ENCODE measurements at regions not wholly inside any gene's neighbourhood (a gene's known extent, or its start where the extent isn't known, plus 50 kb on each side); places are given as distances from the start of the nearest gene placed in this dataset.

GRCh38 chr11:126124231-126124661 is 61.6 kb upstream of the CDON start:
- H3K27me3 Mint-ChIP-seq (ENCODE audit: low read depth, unreplicated experiment), result peaks cover 28% of the 10 kb centered on the region
- H3K36me3 Mint-ChIP-seq (ENCODE audit: low read depth, unreplicated experiment), result no peaks in the 10 kb centered on the region
- Histone ChIP-seq H3K4me1 (ENCODE audit: insufficient read depth, low read length) (no peaks in the 10 kb centered on the region), H3K4me2 (ENCODE audit: low read length) (no peak overlapping the region), H2AFZ (ENCODE audit: low read depth, low read length) (no peak overlapping the region), H3K36me3 (ENCODE audit: insufficient read depth, low read length) (no peaks in the 10 kb centered on the region), H4K20me1 (ENCODE audit: insufficient read depth, low read length) (no peaks in the 10 kb centered on the region), H3K9me3 (ENCODE audit: insufficient read depth, low read depth, low read length) (no peaks in the 10 kb centered on the region), H3K79me2 (ENCODE audit: insufficient read depth, low read length) (no peaks in the 10 kb centered on the region), H3K27ac (ENCODE audit: low read depth, low read length) (no peak overlapping the region), H3K27me3 (ENCODE audit: insufficient read depth, low read length) (peaks cover 19% of the 10 kb centered on the region), H3K9ac (ENCODE audit: low read length) (no peak overlapping the region), H3K4me3 (ENCODE audit: insufficient read depth, low read depth, low read length) (no peak overlapping the region)
- no peak overlapping the region for H3K27ac Mint-ChIP-seq (ENCODE audit: unreplicated experiment)
- DNase-seq (ENCODE audit: low read depth), result no peak
- TF ChIP-seq EZH2 (IDR thresholded peaks at IDR 0.05; ENCODE audit: insufficient read depth, low read length), result no peak
- TF ChIP-seq, protein P1, sequence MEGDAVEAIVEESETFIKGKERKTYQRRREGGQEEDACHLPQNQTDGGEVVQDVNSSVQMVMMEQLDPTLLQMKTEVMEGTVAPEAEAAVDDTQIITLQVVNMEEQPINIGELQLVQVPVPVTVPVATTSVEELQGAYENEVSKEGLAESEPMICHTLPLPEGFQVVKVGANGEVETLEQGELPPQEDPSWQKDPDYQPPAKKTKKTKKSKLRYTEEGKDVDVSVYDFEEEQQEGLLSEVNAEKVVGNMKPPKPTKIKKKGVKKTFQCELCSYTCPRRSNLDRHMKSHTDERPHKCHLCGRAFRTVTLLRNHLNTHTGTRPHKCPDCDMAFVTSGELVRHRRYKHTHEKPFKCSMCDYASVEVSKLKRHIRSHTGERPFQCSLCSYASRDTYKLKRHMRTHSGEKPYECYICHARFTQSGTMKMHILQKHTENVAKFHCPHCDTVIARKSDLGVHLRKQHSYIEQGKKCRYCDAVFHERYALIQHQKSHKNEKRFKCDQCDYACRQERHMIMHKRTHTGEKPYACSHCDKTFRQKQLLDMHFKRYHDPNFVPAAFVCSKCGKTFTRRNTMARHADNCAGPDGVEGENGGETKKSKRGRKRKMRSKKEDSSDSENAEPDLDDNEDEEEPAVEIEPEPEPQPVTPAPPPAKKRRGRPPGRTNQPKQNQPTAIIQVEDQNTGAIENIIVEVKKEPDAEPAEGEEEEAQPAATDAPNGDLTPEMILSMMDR (IDR thresholded peaks at IDR 0.05; ENCODE audit: insufficient read depth, low read depth, low read length), result no peak
- no peak overlapping the region for H3K4me3 Mint-ChIP-seq (ENCODE audit: unreplicated experiment)
- H3K4me1 Mint-ChIP-seq (ENCODE audit: low read depth, unreplicated experiment), result no peaks in the 10 kb centered on the region
- H3K9me3 Mint-ChIP-seq (ENCODE audit: unreplicated experiment), result peaks cover 4% of the 10 kb centered on the region
- no peak for FAIRE-seq

GRCh38 chr11:126123686-126124085 is 61.0 kb upstream of the CDON start:
- Mint-ChIP-seq H3K27me3 (ENCODE audit: low read depth, unreplicated experiment) (peaks cover 28% of the 10 kb centered on the region), H3K9me3 (ENCODE audit: unreplicated experiment) (peaks cover 4% of the 10 kb centered on the region), H3K4me3 (ENCODE audit: unreplicated experiment) (no peak overlapping the region), H3K36me3 (ENCODE audit: low read depth, unreplicated experiment) (no peaks in the 10 kb centered on the region), H3K27ac (ENCODE audit: unreplicated experiment) (no peak overlapping the region), H3K4me1 (ENCODE audit: low read depth, unreplicated experiment) (no peaks in the 10 kb centered on the region)
- no peak overlapping the region for H2AFZ ChIP-seq (ENCODE audit: low read depth, low read length)
- no peak overlapping the region for H3K27ac ChIP-seq (ENCODE audit: low read depth, low read length)
- H3K9me3 ChIP-seq (ENCODE audit: insufficient read depth, low read depth, low read length), result no peaks in the 10 kb centered on the region
- peaks cover 21% of the 10 kb centered on the region for H3K27me3 ChIP-seq (ENCODE audit: insufficient read depth, low read length)
- H3K79me2 ChIP-seq (ENCODE audit: insufficient read depth, low read length), result no peaks in the 10 kb centered on the region
- no peak for DNase-seq (ENCODE audit: low read depth)
- H3K4me2 ChIP-seq (ENCODE audit: low read length), result no peak overlapping the region
- no peaks in the 10 kb centered on the region for H3K4me1 ChIP-seq (ENCODE audit: insufficient read depth, low read length)
- H3K9ac ChIP-seq (ENCODE audit: low read length), result no peak overlapping the region
- no peaks in the 10 kb centered on the region for H4K20me1 ChIP-seq (ENCODE audit: insufficient read depth, low read length)
- TF ChIP-seq, protein P1 (IDR thresholded peaks at IDR 0.05; ENCODE audit: insufficient read depth, low read depth, low read length), result no peak
- no peak for TF ChIP-seq EZH2 (IDR thresholded peaks at IDR 0.05; ENCODE audit: insufficient read depth, low read length)
- H3K36me3 ChIP-seq (ENCODE audit: insufficient read depth, low read length), result no peaks in the 10 kb centered on the region
- no peak for FAIRE-seq
- no peak overlapping the region for H3K4me3 ChIP-seq (ENCODE audit: insufficient read depth, low read depth, low read length)

GRCh38 chr11:126122863-126123262 is 60.2 kb upstream of the CDON start:
- peaks cover 4% of the 10 kb centered on the region for H3K9me3 Mint-ChIP-seq (ENCODE audit: unreplicated experiment)
- peaks cover 21% of the 10 kb centered on the region for H3K27me3 ChIP-seq (ENCODE audit: insufficient read depth, low read length)
- no peak overlapping the region for H3K4me2 ChIP-seq (ENCODE audit: low read length)
- no peaks in the 10 kb centered on the region for H3K79me2 ChIP-seq (ENCODE audit: insufficient read depth, low read length)
- H3K4me3 ChIP-seq (ENCODE audit: insufficient read depth, low read depth, low read length), result no peak overlapping the region
- H3K27ac ChIP-seq (ENCODE audit: low read depth, low read length), result no peak overlapping the region
- H3K4me1 ChIP-seq (ENCODE audit: insufficient read depth, low read length), result no peaks in the 10 kb centered on the region
- H3K36me3 Mint-ChIP-seq (ENCODE audit: low read depth, unreplicated experiment), result no peaks in the 10 kb centered on the region
- peaks cover 28% of the 10 kb centered on the region for H3K27me3 Mint-ChIP-seq (ENCODE audit: low read depth, unreplicated experiment)
- FAIRE-seq, result no peak
- H3K4me3 Mint-ChIP-seq (ENCODE audit: unreplicated experiment), result no peak overlapping the region
- DNase-seq (ENCODE audit: low read depth), result no peak
- no peaks in the 10 kb centered on the region for H3K9me3 ChIP-seq (ENCODE audit: insufficient read depth, low read depth, low read length)
- no peak overlapping the region for H2AFZ ChIP-seq (ENCODE audit: low read depth, low read length)
- H3K9ac ChIP-seq (ENCODE audit: low read length), result no peak overlapping the region
- no peaks in the 10 kb centered on the region for H4K20me1 ChIP-seq (ENCODE audit: insufficient read depth, low read length)
- TF ChIP-seq, protein P1 (IDR thresholded peaks at IDR 0.05; ENCODE audit: insufficient read depth, low read depth, low read length), result no peak
- TF ChIP-seq EZH2 (IDR thresholded peaks at IDR 0.05; ENCODE audit: insufficient read depth, low read length), result no peak
- H3K27ac Mint-ChIP-seq (ENCODE audit: unreplicated experiment), result no peak overlapping the region
- H3K4me1 Mint-ChIP-seq (ENCODE audit: low read depth, unreplicated experiment), result no peaks in the 10 kb centered on the region
- H3K36me3 ChIP-seq (ENCODE audit: insufficient read depth, low read length), result no peaks in the 10 kb centered on the region
